GM21367 (cell line): ENCODE measurements at regions not wholly inside any gene's neighbourhood (a gene's known extent, or its start where the extent isn't known, plus 50 kb on each side); places are given as distances from the start of the nearest gene placed in this dataset.

Experiments used
- ATAC-seq: cut with Tn5 transposase; IDR thresholded peaks from one replicate; pipeline ENCODE4 v1.9.1; 2021; ENCODE audit not compliant: unreplicated experiment

DNA sequence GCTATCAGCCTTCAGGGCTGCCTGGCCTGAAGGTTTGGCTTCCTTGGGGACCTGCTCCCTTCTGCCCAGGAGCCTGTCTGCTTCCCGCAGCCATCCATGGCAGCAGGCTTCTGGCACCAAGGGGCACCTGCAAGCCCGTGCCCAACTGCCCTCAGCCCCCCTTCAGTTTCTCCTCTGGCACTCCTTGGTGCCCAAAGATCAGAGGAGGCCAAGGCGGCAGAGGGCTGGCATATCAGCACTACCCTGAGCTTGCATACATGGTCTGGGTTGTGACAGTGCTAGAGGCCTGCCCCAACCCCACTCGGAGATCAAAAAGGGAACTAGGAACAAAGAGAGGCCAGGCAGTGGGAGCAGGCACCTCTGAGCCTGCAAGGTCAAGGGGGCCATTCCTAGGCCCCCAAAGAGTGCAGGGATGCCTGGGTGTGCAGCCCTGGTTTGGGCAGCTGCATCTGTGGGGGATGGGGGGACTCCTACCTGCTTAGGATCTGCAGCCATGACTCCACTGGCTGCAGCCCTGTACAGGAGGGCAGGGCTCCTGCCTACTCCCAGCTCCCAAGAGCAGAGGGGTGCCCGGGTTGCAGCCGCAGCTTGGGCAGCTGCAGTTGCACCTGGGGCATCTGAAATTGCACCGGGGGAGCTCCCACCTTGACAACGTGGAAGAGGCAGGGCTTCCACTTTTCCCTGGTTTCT, 76.2 kb upstream of the TP63 start:
- ATAC-seq: no peak

DNA sequence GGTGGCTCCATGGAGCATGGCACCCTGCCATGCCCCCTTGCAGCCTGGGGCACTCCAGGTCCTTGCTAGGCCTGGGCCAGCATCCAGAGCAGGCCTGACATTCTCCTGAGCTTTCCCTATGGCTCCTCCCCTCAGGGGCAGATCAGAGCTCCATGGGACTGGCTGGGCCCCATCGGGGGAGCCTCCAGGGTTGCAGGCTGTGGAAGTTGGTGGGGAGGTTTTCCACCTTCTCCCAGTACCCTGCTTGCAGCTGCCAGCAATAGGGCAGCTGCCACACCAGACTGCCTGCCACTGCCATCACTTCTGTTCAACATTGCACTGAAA, 75.7 kb upstream of the TP63 start:
- no peak for ATAC-seq

DNA sequence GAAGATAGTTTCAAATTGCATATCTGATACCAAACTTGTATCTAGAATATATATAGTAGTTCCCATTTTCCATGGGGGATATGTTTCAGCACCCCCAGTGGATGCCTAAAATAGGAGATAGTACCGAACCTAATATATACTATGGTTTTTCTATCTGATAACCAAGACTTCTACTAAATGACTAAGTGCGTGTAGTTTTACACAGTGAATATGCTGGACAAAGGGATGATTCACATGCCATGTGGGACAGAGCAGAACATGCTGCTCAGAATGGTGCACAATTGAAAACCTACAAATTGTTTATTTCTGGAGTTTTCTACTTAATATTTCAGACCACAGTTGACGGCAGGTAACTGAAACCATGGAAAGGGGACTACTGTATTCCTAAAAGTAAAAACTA, 73.4 kb upstream of the TP63 start:
- ATAC-seq: no peak

DNA sequence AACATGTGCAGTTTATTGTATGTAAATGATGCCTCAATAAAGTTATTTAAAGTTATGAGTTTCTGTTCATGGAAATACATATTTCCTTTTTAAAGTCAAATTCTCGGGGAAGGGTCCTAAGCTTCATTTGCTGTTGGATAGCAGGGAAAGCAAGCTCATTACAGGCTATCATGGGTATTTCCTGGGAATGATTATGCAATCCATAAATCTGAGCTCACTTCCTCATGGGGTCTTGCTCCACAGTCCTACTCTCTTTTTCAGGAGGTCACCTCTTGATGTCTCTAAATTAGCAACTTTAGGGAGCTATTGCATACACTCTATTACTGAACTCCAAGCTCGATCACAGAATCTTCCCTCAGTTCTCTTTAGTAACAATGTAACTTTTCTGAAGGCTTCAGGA, 69.9 kb upstream of the TP63 start:
- no peak for ATAC-seq

DNA sequence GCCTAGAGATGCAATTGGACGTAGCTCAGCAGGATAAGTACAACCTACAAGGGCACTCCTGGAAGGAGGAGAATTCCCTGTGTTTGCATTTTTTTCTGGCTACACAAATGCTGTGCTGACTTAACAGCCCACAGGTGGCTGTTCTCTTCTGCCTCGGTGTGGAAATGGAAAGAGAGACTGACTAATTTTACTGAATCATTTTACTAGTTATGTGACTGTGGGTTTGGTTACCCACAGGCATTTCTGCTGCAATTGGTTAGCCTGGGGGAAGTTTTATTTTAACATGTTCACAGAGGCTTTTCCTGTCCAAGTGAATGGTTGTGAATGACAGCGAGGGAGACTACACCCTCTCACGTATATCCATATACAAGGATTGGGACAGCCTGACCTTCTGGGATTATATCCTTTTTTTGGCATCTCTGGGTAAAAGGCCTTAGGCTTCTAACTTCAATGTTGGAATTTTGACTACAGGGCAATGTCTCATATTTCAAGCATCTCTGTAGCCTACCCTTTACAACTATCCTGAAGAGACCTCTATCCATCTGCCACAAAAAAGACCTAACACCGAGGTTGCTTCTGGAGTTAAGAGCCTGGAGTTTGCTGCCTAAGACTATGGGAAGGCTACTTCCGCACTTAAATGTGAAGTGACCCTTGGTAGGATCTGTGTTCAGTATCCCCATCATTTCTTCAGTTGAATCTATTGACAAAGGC, 67.2 kb upstream of the TP63 start:
- ATAC-seq: peak; percentile 86

DNA sequence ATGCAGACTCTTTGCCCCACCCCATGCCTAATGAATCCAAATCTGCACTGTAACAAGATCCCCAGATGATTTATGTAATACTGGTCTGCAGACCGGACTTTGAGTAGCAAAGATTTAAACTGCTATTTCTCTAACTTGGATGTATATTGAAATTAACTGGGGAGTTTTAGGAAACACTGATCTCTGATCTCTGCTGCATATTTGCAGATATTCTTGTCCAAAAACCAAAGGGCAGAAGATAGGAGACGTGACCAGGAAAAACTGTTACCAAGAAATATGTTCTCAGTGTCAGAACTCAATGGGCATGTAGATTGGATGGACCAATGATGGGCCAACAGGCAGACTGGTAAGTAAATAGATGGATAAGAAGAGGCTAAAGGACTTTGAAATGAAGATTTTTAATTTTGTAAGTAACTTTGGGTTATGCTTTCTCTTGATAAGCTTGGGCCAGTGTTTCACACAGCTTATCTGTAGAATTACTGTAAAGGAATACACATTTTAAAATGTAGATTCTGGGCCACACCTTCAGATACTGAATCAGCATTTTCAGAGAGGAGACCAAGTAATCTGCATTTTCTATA, 64.5 kb upstream of the TP63 start:
- no peak for ATAC-seq

DNA sequence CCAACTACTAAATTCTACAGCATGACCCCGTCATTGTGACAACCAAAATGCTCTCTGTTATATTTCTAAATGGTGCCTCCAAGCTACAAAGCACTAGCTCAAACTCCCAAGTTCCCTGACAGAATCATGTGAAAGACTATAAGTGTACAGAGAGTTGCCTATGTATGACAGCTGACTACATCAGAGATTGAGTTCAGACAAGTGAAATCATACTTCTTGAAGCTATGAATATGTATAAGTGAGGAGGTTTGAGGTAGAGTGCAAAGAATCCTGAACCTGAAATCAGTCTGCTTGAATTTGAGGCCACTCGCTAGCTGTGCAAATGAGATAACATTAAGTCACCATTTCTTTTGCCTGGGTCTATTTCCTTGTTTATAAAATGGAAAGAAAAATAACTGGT, 63.9 kb upstream of the TP63 start:
- no peak for ATAC-seq

DNA sequence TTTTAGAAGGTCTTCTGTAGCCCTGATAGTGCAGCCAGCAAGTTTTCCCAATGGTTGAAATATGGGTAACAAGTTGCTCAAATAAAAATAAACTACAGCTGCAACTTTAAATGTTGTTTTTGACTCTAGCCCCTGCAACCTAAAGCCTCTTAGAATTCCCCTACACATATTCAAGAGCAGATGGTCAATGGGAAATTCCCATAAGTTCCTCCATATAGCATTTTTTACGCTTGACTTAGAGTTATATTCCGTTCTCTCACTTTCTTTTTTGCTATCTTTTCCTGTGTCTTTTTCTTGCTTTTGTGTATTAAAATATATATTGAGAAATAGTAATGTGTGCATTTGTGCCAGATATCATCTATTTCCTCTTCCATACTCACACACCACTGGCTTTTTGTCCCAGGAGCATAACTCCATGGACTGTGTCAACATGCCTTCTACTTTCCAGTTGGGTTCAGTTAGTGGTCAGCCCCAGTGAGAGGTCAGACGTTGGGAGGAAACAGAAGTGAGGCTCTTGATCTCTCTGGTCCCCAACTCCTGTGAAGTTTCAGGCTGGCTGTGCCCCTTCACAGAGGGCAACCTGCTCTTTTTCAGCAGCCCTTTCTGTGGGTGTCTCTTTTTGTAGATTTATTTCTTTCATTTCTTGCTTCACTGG, 63.3 kb upstream of the TP63 start:
- ATAC-seq: peak; percentile 28

DNA sequence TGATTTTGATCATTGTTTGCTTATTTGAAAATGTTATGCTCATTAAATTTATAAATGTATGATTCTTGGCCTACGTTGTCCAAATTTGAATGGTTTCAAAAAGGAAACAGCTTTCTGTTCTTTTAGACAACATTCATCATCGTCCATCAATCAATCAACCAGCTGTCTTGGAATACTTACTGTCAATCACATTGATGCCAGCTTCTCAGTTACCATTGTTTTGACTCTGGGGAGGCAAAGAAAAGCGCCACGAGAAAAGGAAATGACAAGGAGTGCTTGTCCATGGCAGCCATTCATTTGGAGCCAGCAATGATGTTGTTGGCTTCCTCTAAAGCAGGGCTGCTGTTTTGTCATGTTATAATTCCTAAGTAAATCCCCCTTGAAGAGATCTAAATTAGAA, 62.2 kb upstream of the TP63 start:
- ATAC-seq: no peak

DNA sequence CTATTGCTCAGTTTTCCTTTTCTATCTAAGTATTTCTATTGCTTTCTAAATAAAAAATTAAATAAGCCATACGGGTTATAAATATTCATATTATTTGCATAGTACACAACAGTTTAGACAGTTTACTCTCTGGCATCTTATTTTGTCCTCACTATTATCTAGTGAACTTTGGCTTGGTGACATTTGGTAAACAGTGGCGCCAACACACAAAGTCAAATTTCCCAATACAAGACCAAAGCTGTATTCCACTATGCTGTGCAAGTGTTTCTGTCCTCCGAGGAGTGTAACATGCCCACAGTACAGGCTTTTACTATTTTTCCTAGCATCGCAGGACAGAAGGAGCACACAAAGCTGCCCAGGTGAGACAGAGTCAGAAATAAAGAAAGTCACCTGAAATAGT, 61.7 kb upstream of the TP63 start:
- ATAC-seq: no peak

DNA sequence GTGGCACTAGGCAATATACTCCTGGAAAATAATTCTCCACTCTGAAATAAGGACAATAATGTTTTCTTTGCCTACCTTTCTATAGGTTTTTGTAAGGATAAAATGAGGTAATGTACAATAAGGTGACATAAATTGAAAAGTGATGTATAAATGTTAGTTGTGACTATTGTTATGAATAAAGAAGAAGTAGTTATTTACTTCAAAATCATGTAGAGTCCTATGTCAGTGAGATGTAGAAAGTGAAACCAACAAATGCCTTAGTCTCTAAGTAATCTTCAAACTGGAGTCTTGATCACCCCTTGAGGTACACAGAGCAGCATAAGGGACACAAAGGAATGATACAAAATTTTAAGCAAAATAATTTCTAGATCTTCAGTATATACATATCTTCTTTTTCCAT, 60.3 kb upstream of the TP63 start:
- ATAC-seq: peak; percentile 61

DNA sequence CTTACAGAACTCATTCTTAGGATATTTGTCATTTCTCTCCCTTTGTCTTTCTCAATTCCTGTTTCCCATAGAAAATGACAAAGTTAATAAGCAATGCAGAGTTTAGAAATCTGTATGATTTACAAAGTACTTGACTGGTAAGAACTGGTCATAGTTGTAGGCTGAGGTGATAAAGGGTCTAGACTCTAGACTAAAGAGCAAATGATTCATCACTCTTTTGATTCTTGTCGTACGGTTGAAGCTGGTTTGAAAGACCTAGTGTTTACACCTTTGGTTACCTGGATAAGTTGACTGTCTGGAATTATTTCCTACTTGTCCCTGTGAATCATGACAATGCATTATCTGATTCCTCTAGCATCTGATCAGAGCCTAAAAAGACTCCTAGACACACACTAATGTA, 58.9 kb upstream of the TP63 start:
- no peak for ATAC-seq

DNA sequence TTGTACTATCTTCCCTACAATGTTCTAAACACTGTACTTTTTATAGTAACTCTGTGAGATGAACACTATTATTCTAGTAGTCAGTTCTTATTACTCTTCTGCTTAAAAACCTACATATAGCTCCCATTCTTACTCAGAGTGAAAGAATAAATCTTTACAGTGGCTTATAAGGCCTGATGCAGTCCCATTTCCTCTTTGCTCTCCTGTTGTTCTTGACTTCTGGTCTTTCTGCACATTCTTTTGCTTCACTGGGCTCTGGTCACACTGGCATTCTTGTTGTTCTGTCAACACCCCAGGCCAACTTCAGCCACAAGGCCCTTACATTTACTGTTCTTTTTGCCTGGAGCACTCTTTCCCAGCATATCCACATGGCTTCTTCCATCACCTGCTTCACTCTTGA, 58.2 kb upstream of the TP63 start:
- peak; percentile 39 for ATAC-seq

DNA sequence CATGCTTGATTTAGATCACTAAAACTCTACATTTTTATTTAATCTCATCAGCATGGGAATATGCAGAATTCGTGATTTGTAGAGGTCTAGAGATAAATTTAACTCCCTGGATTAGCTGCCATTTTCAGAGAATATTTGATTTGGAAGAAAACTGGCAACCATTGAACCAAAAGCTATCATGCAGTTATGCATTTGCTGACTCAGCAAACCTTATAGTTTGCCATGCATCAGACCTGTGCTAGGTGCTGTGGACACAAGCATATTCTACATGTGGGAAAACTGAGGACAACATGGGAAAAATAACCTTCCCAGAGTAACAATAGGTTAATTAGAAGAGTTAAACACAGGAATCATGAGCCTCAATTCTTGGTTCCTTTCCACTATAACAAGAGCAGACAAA, 54.7 kb upstream of the TP63 start:
- no peak for ATAC-seq

DNA sequence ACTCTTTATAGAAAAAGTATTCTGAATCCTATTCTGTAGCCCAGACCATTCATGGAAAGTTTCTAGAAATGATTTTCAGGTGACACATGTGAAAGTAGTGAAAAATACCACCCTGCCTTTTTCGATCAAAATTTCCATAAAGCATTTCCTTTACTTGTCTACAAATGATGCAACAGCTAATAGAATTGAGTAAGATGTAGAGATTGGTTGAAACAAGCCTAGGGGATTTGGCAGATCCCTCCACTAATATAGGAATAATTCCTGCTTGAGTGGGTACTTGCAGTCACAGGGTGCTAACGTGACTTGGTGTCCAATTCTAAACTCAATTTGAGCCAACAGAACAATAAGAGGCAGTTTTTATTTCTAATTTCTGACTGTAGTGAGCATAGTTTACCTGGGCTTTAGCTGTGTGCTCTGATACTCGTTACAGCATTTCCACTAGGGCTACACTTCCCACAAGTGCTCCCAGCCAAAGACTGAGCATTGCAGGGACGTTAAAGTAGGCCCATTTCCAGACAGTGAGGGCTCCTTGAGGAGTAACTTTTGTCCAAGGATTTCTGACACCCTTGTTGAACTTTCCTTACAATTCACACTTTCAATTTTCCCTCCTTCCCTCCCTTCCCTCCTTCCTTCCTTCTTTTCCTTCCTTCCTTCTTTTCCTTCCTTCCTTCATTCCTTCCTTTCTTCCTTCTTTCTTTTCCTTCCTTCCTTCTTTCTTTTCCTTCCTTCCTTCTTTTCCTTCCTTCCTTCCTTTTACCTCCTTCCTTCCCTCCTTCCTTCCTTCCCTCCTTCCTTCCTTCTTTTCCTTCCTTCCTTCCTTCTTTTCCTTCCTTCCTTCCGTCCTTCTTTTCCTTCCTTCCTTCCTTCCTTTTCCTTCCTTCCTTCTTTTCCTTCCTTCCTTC, 53.9 kb upstream of the TP63 start:
- no peak for ATAC-seq

DNA sequence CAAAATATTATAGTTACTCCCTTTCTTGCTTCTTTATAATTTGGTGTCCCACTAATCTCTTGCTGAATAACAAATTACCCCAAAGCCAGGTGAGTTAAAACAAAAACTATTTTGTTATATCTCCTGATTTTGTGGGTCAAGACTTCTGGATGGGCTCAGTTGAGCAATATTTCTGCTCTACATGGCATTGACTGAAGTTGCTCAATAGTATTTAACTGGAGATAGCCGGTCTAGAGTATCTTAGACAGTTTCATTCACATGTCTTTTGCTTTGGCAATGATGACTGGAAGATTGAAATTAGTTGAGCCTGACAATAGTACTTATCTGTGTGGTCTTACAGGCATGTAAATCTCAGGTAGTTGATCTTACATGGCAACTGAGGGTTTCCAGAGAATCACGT, 51.0 kb upstream of the TP63 start:
- ATAC-seq: no peak
